Astrocyte (in vitro differentiated cells and primary cell): ENCODE measurements at regions not wholly inside any gene's neighbourhood (a gene's known extent, or its start where the extent isn't known, plus 50 kb on each side); places are given as distances from the start of the nearest gene placed in this dataset.

ENCODE experiments used
- DNase-seq: peaks from one replicate; pipeline ENCODE4 v3.0.0-alpha.2; 2010; ENCODE audit warnings: low read depth
- FAIRE-seq: peaks from 2 replicates; lab custom pipeline; 2011; peaks lifted over from hg19 to GRCh38; lab: Jason Lieb, UNC
- H2AFZ ChIP-seq: 2 replicates; pipeline ENCODE4 v1.6.0; 2012; ENCODE audit warnings: low read depth, low read length, inconsistent platforms
- H3K27ac ChIP-seq: 2 replicates; pipeline ENCODE4 v1.5.1; 2011; ENCODE audit warnings: low read depth, low read length, inconsistent platforms
- H3K27me3 ChIP-seq: 2 replicates; pipeline ENCODE4 v1.6.0; 2011; ENCODE audit warnings: low read length, inconsistent platforms; ENCODE audit not compliant: insufficient read depth
- H3K36me3 ChIP-seq: 2 replicates; pipeline ENCODE4 v1.5.1; 2011; ENCODE audit warnings: low read length, inconsistent platforms; ENCODE audit not compliant: insufficient read depth
- H3K4me1 ChIP-seq: 2 replicates; pipeline ENCODE4 v1.5.1; 2011; ENCODE audit warnings: low read length, inconsistent platforms; ENCODE audit not compliant: insufficient read depth
- H3K4me2 ChIP-seq: 2 replicates; pipeline ENCODE4 v1.6.0; 2012; ENCODE audit warnings: low read length, inconsistent platforms
- H3K4me3 ChIP-seq: 2 replicates; pipeline ENCODE4 v1.5.1; 2011; ENCODE audit warnings: low read depth, mild to moderate bottlenecking, low read length, inconsistent platforms; ENCODE audit not compliant: insufficient read depth
- H3K79me2 ChIP-seq: 2 replicates; pipeline ENCODE4 v1.6.0; 2012; ENCODE audit warnings: mild to moderate bottlenecking, low read length, inconsistent platforms; ENCODE audit not compliant: insufficient read depth
- H3K9ac ChIP-seq: 2 replicates; pipeline ENCODE4 v1.6.0; 2012; ENCODE audit warnings: mild to moderate bottlenecking, low read length, inconsistent platforms
- H3K9me3 ChIP-seq: 2 replicates; pipeline ENCODE4 v1.5.1; 2012; ENCODE audit warnings: low read depth, mild to moderate bottlenecking, low read length, inconsistent platforms; ENCODE audit not compliant: insufficient read depth
- H4K20me1 ChIP-seq: 2 replicates; pipeline ENCODE4 v1.6.0; 2012; ENCODE audit warnings: low read length, inconsistent platforms; ENCODE audit not compliant: insufficient read depth
- H3K27ac Mint-ChIP-seq: one replicate; pipeline ENCODE4 v1.8.0; 2021; ENCODE audit warnings: mild to moderate bottlenecking, mixed read lengths; ENCODE audit not compliant: unreplicated experiment
- H3K27me3 Mint-ChIP-seq: one replicate; pipeline ENCODE4 v1.8.0; 2021; ENCODE audit warnings: low read depth, mixed read lengths; ENCODE audit not compliant: unreplicated experiment
- H3K36me3 Mint-ChIP-seq: one replicate; pipeline ENCODE4 v1.8.0; 2021; ENCODE audit warnings: low read depth, mixed read lengths; ENCODE audit not compliant: unreplicated experiment
- H3K4me1 Mint-ChIP-seq: one replicate; pipeline ENCODE4 v1.8.0; 2021; ENCODE audit warnings: low read depth, mixed read lengths; ENCODE audit not compliant: unreplicated experiment
- H3K4me3 Mint-ChIP-seq: one replicate; pipeline ENCODE4 v1.8.0; 2021; ENCODE audit warnings: mild to moderate bottlenecking, moderate library complexity, mixed read lengths; ENCODE audit not compliant: unreplicated experiment
- H3K9me3 Mint-ChIP-seq: one replicate; pipeline ENCODE4 v1.8.0; 2021; ENCODE audit warnings: mild to moderate bottlenecking, mixed read lengths; ENCODE audit not compliant: unreplicated experiment
- EZH2 ChIP-seq: IDR thresholded peaks from 2 replicates; pipeline ENCODE4 v1.6.1; 2012; ENCODE audit warnings: mild to moderate bottlenecking, low read length, inconsistent platforms; ENCODE audit not compliant: insufficient read depth
- TF ChIP-seq, protein P1 (sequence below): IDR thresholded peaks from 2 replicates; pipeline ENCODE4 v1.5.1; 2011; ENCODE audit warnings: low read depth, mild to moderate bottlenecking, inconsistent platforms, low read length, moderate library complexity; ENCODE audit not compliant: insufficient read depth

DNA sequence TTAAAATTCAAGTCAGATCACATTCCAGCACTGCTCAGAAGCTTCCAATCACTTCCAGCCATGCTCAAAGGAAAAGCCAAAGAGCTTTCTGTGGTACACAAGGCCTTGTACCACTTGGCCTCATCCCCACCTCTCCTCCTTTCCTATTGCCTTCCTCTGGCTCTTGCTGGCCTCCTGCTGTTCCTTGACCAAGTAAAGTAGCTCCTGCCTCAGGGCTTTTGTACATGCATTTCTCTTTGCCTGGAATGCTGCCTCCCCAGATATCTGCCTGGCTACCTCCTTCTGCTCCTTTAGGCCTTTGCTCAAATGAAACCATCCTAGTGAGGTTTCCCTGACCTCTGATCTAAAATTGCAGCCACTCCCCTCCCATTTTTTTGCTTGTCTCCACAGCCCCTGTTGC lies 51.2 kb upstream of the TCL1B start:
- peaks cover 22% of the 10 kb centered on the region for H3K27me3 Mint-ChIP-seq
- Histone ChIP-seq H3K9ac (no peak overlapping the region), H3K4me1 (no peaks in the 10 kb centered on the region), H4K20me1 (no peaks in the 10 kb centered on the region), H3K9me3 (peaks cover 5% of the 10 kb centered on the region), H3K27ac (no peak overlapping the region), H3K79me2 (no peaks in the 10 kb centered on the region), H3K36me3 (no peaks in the 10 kb centered on the region), H3K4me2 (no peak overlapping the region), H3K27me3 (no peaks in the 10 kb centered on the region), H2AFZ (no peak overlapping the region), H3K4me3 (no peak overlapping the region)
- no peak for DNase-seq
- no peaks in the 10 kb centered on the region for H3K4me1 Mint-ChIP-seq
- H3K36me3 Mint-ChIP-seq: no peaks in the 10 kb centered on the region
- no peak overlapping the region for H3K27ac Mint-ChIP-seq
- no peak overlapping the region for H3K4me3 Mint-ChIP-seq
- H3K9me3 Mint-ChIP-seq: peaks cover 17% of the 10 kb centered on the region
- FAIRE-seq: no peak
- TF ChIP-seq EZH2: no peak
- TF ChIP-seq, protein P1, sequence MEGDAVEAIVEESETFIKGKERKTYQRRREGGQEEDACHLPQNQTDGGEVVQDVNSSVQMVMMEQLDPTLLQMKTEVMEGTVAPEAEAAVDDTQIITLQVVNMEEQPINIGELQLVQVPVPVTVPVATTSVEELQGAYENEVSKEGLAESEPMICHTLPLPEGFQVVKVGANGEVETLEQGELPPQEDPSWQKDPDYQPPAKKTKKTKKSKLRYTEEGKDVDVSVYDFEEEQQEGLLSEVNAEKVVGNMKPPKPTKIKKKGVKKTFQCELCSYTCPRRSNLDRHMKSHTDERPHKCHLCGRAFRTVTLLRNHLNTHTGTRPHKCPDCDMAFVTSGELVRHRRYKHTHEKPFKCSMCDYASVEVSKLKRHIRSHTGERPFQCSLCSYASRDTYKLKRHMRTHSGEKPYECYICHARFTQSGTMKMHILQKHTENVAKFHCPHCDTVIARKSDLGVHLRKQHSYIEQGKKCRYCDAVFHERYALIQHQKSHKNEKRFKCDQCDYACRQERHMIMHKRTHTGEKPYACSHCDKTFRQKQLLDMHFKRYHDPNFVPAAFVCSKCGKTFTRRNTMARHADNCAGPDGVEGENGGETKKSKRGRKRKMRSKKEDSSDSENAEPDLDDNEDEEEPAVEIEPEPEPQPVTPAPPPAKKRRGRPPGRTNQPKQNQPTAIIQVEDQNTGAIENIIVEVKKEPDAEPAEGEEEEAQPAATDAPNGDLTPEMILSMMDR: no peak
